Esophagus squamous epithelium (tissue), 4 donors: ENCODE measurements at regions not wholly inside any gene's neighbourhood (a gene's known extent, or its start where the extent isn't known, plus 50 kb on each side); places are given as distances from the start of the nearest gene placed in this dataset.
A peak's percentile ranks its signal among the peaks of the same experiment; 100 is the strongest.

Source experiments
- CTCF ChIP-seq, 6 experiments: fragments of 450-650 bp in 4 of 6; fragments of 200-600 bp in 2 of 6; sonication (generic) in 2 of 6; IDR thresholded peaks; one replicate each; pipeline ENCODE4 v1.5.1; 2016 to 2019; ENCODE audit warnings: antibody characterized with exemption in 6 of 6, mild to moderate bottlenecking in 4 of 6, moderate library complexity in 4 of 6
- POLR2A ChIP-seq, 4 donors: fragments of 450-650 bp; IDR thresholded peaks; one replicate each; pipeline ENCODE4 v1.6.1; 2017; ENCODE audit warnings: antibody characterized with exemption in 4 of 4, mild to moderate bottlenecking in 4 of 4, moderate library complexity in 3 of 4

- no peak for TF ChIP-seq POLR2A (IDR thresholded peaks at IDR 0.05)
- TF ChIP-seq CTCF (IDR thresholded peaks at IDR 0.05): peak; percentile 30 to 81 (median 64)
Measured at GRCh38 chr7:130982160-130982638, 248.2 kb upstream of the KLF14 start.
